ACC112 (cell line): ENCODE measurements at regions not wholly inside any gene's neighbourhood (a gene's known extent, or its start where the extent isn't known, plus 50 kb on each side); places are given as distances from the start of the nearest gene placed in this dataset.
"Not testable (repeated sequence)": the region's sequence is repeated elsewhere in the genome, so short reads cannot be mapped to it uniquely, and the experiment has no call there.

ENCODE experiments used
- H2AFZ ChIP-seq: fragments of 200-600 bp; sonication (generic); one replicate; pipeline ENCODE4 v1.6.0; 2017; ENCODE audit warnings: antibody characterized with exemption, low read length; ENCODE audit not compliant: unreplicated experiment
- H3K27ac ChIP-seq: fragments of 200-600 bp; sonication (generic); 2 replicates; pipeline ENCODE4 v1.5.1; 2014; ENCODE audit warnings: low read depth, mild to moderate bottlenecking, antibody characterized with exemption, low read length, moderate library complexity
- H3K27me3 ChIP-seq: fragments of 200-600 bp; sonication (generic); 2 replicates; pipeline ENCODE4 v1.6.1; 2014; ENCODE audit warnings: mild to moderate bottlenecking, antibody characterized with exemption, low read length, moderate library complexity, mixed read lengths; ENCODE audit not compliant: insufficient read depth
- H3K36me3 ChIP-seq: fragments of 200-600 bp; sonication (generic); 2 replicates; pipeline ENCODE4 v1.6.1; 2016; ENCODE audit warnings: mild to moderate bottlenecking, antibody characterized with exemption, low read length, moderate library complexity, mixed read lengths; ENCODE audit not compliant: insufficient read depth
- H3K4me1 ChIP-seq: fragments of 200-600 bp; sonication (generic); one replicate; pipeline ENCODE4 v1.6.1; 2016; ENCODE audit warnings: low read length, mixed read lengths; ENCODE audit not compliant: insufficient read depth, unreplicated experiment, control insufficient read depth
- H3K4me3 ChIP-seq: fragments of 200-600 bp; sonication (generic); 2 replicates; pipeline ENCODE4 v1.5.1; 2014; ENCODE audit warnings: mild to moderate bottlenecking, low read depth, low read length
- H3K79me2 ChIP-seq: fragments of 200-600 bp; sonication (generic); one replicate; pipeline ENCODE4 v1.6.0; 2016; ENCODE audit warnings: low read length; ENCODE audit not compliant: control insufficient read depth, unreplicated experiment, insufficient read depth

GRCh38 chr20:6341491-6341890, 218.7 kb upstream of the FERMT1 start:
- Histone ChIP-seq H3K27me3 (no peaks in the 10 kb centered on the region), H3K4me1 (no peaks in the 10 kb centered on the region), H2AFZ (no peak overlapping the region), H3K4me3 (no peak overlapping the region), H3K27ac (no peak overlapping the region), H3K79me2 (no peaks in the 10 kb centered on the region), H3K36me3 (no peaks in the 10 kb centered on the region)

- Histone ChIP-seq H2AFZ (no peak overlapping the region), H3K4me3 (no peak overlapping the region), H3K79me2 (no peaks in the 10 kb centered on the region), H3K27me3 (no peaks in the 10 kb centered on the region), H3K27ac (no peak overlapping the region), H3K36me3 (no peaks in the 10 kb centered on the region), H3K4me1 (no peaks in the 10 kb centered on the region)
These were observed 216.3 kb upstream of the FERMT1 start for GRCh38 chr20:6339176-6339575.

GRCh38 chr20:6333110-6333509, 210.3 kb upstream of the FERMT1 start:
- Histone ChIP-seq H3K36me3 (no peaks in the 10 kb centered on the region), H3K27ac (no peak overlapping the region), H2AFZ (no peak overlapping the region), H3K4me3 (no peak overlapping the region), H3K27me3 (no peaks in the 10 kb centered on the region), H3K4me1 (no peaks in the 10 kb centered on the region), H3K79me2 (no peaks in the 10 kb centered on the region)

- H3K4me1 ChIP-seq, H3K36me3 ChIP-seq, H2AFZ ChIP-seq, H3K4me3 ChIP-seq, H3K79me2 ChIP-seq, H3K27ac ChIP-seq, H3K27me3 ChIP-seq: not testable (repeated sequence)
These were observed 198.4 kb upstream of the FERMT1 start for GRCh38 chr20:6321235-6321634.

- Histone ChIP-seq H3K4me3 (no peak overlapping the region), H2AFZ (no peak overlapping the region), H3K27ac (no peak overlapping the region), H3K36me3 (no peaks in the 10 kb centered on the region), H3K4me1 (no peaks in the 10 kb centered on the region), H3K79me2 (no peaks in the 10 kb centered on the region), H3K27me3 (no peaks in the 10 kb centered on the region)
These were observed 189.2 kb upstream of the FERMT1 start for GRCh38 chr20:6311841-6312655.

- H3K36me3 ChIP-seq = no peaks in the 10 kb centered on the region
These were observed 188.3 kb upstream of the FERMT1 start for GRCh38 chr20:6311097-6311496.

GRCh38 chr20:6305536-6305935, 182.7 kb upstream of the FERMT1 start:
- Histone ChIP-seq H3K79me2 (no peaks in the 10 kb centered on the region), H3K4me3 (no peak overlapping the region), H2AFZ (no peak overlapping the region), H3K4me1 (no peaks in the 10 kb centered on the region), H3K27me3 (no peaks in the 10 kb centered on the region), H3K27ac (no peak overlapping the region), H3K36me3 (no peaks in the 10 kb centered on the region)

More at GRCh38 chr20:6311097-6311496, 188.3 kb upstream of the FERMT1 start:
- Histone ChIP-seq H3K27me3 (no peaks in the 10 kb centered on the region), H2AFZ (no peak overlapping the region), H3K4me3 (no peak overlapping the region), H3K4me1 (no peaks in the 10 kb centered on the region), H3K27ac (no peak overlapping the region), H3K79me2 (no peaks in the 10 kb centered on the region)

GRCh38 chr20:6302041-6302440, 179.2 kb upstream of the FERMT1 start:
- Histone ChIP-seq H3K36me3 (no peaks in the 10 kb centered on the region), H3K79me2 (no peaks in the 10 kb centered on the region), H3K4me3 (no peak overlapping the region), H2AFZ (no peak overlapping the region), H3K27me3 (no peaks in the 10 kb centered on the region), H3K4me1 (no peaks in the 10 kb centered on the region), H3K27ac (no peak overlapping the region)

GRCh38 chr20:6299456-6299855, 176.6 kb upstream of the FERMT1 start:
- Histone ChIP-seq H3K36me3 (no peaks in the 10 kb centered on the region), H3K79me2 (no peaks in the 10 kb centered on the region), H3K4me3 (no peak overlapping the region), H3K27me3 (no peaks in the 10 kb centered on the region), H2AFZ (no peak overlapping the region), H3K4me1 (no peaks in the 10 kb centered on the region), H3K27ac (no peak overlapping the region)

GRCh38 chr20:6298049-6298448, 175.2 kb upstream of the FERMT1 start:
- Histone ChIP-seq H3K4me1 (no peaks in the 10 kb centered on the region), H3K79me2 (no peaks in the 10 kb centered on the region), H3K4me3 (no peak overlapping the region), H2AFZ (no peak overlapping the region), H3K27me3 (no peaks in the 10 kb centered on the region), H3K36me3 (no peaks in the 10 kb centered on the region), H3K27ac (no peak overlapping the region)

GRCh38 chr20:6295867-6296256, 173.0 kb upstream of the FERMT1 start:
- H3K27ac ChIP-seq = no peak overlapping the region
- no peak overlapping the region for H2AFZ ChIP-seq
- no peaks in the 10 kb centered on the region for H3K79me2 ChIP-seq
- no peaks in the 10 kb centered on the region for H3K4me1 ChIP-seq
- no peaks in the 10 kb centered on the region for H3K36me3 ChIP-seq
- no peak overlapping the region for H3K4me3 ChIP-seq
- no peaks in the 10 kb centered on the region for H3K27me3 ChIP-seq
